DOHH2 (cell line): ENCODE measurements at regions not wholly inside any gene's neighbourhood (a gene's known extent, or its start where the extent isn't known, plus 50 kb on each side); places are given as distances from the start of the nearest gene placed in this dataset.

ENCODE experiments used
- H3F3A ChIP-seq: fragments of 200-600 bp; sonication (generic), shearing (Covaris generic); 2 replicates; pipeline ENCODE4 v1.6.0; 2016; ENCODE audit warnings: antibody characterized with exemption, mild to moderate bottlenecking; ENCODE audit not compliant: control insufficient read depth, insufficient read depth
- H3K27ac ChIP-seq: fragments of 200-600 bp; sonication (generic); 2 replicates; pipeline ENCODE4 v1.5.1; 2014; ENCODE audit warnings: low read depth, mild to moderate bottlenecking, low read length, moderate library complexity
- H3K27me3 ChIP-seq: fragments of 200-600 bp; sonication (generic); 2 replicates; pipeline ENCODE4 v1.6.1; 2014; ENCODE audit warnings: mild to moderate bottlenecking, low read length, mixed read lengths; ENCODE audit not compliant: control insufficient read depth
- H3K36me3 ChIP-seq: fragments of 200-600 bp; sonication (generic); 2 replicates; pipeline ENCODE4 v1.6.1; 2014; ENCODE audit warnings: mild to moderate bottlenecking, low read length, moderate library complexity, mixed read lengths; ENCODE audit not compliant: control insufficient read depth
- H3K4me1 ChIP-seq: fragments of 200-600 bp; sonication (generic); 2 replicates; pipeline ENCODE4 v1.6.1; 2014; ENCODE audit warnings: mild to moderate bottlenecking, low read length, mixed read lengths; ENCODE audit not compliant: control insufficient read depth
- H3K4me2 ChIP-seq: fragments of 200-600 bp; sonication (generic); 2 replicates; pipeline ENCODE4 v1.6.0; 2014; ENCODE audit warnings: mild to moderate bottlenecking, low read length, moderate library complexity
- H3K4me3 ChIP-seq: fragments of 200-600 bp; sonication (generic); 2 replicates; pipeline ENCODE4 v1.5.1; 2014; ENCODE audit warnings: mild to moderate bottlenecking, low read length, mixed read lengths
- H3K79me2 ChIP-seq: fragments of 200-600 bp; sonication (generic); 2 replicates; pipeline ENCODE4 v1.6.1; 2014; ENCODE audit warnings: mild to moderate bottlenecking, low read length, mixed read lengths; ENCODE audit not compliant: control insufficient read depth
- H3K9me2 ChIP-seq: fragments of 200-600 bp; sonication (generic); replicated peaks from 2 replicates; pipeline ENCODE4 v1.6.1; 2014; ENCODE audit warnings: mild to moderate bottlenecking, low read length, mixed read lengths; ENCODE audit not compliant: control insufficient read depth
- H3K9me3 ChIP-seq: fragments of 200-600 bp; sonication (generic); 2 replicates; pipeline ENCODE4 v1.6.1; 2014; ENCODE audit warnings: antibody characterized with exemption, low read length, mixed read lengths; ENCODE audit not compliant: control insufficient read depth, insufficient read depth
- H4K20me1 ChIP-seq: fragments of 200-600 bp; sonication (generic); 2 replicates; pipeline ENCODE4 v1.6.0; 2014; ENCODE audit warnings: low read depth, mild to moderate bottlenecking, antibody characterized with exemption, low read length, moderate library complexity; ENCODE audit not compliant: control insufficient read depth, insufficient read depth
- EZH2phosphoT487 ChIP-seq: fragments of 200-600 bp; sonication (generic); IDR thresholded peaks from 2 replicates; pipeline ENCODE4 v1.6.1; 2017; ENCODE audit warnings: borderline replicate concordance, mild to moderate bottlenecking, antibody characterized with exemption, low read length, moderate library complexity, mixed read lengths
- TF ChIP-seq, protein P1 (sequence below): fragments of 200-600 bp; sonication (generic); IDR thresholded peaks from one replicate; pipeline ENCODE4 v1.5.1; 2014; ENCODE audit warnings: antibody characterized with exemption, mild to moderate bottlenecking, low read depth, low read length; ENCODE audit not compliant: poor library complexity, severe bottlenecking

- TF ChIP-seq, protein P1, sequence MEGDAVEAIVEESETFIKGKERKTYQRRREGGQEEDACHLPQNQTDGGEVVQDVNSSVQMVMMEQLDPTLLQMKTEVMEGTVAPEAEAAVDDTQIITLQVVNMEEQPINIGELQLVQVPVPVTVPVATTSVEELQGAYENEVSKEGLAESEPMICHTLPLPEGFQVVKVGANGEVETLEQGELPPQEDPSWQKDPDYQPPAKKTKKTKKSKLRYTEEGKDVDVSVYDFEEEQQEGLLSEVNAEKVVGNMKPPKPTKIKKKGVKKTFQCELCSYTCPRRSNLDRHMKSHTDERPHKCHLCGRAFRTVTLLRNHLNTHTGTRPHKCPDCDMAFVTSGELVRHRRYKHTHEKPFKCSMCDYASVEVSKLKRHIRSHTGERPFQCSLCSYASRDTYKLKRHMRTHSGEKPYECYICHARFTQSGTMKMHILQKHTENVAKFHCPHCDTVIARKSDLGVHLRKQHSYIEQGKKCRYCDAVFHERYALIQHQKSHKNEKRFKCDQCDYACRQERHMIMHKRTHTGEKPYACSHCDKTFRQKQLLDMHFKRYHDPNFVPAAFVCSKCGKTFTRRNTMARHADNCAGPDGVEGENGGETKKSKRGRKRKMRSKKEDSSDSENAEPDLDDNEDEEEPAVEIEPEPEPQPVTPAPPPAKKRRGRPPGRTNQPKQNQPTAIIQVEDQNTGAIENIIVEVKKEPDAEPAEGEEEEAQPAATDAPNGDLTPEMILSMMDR: no peak
- no peak for TF ChIP-seq EZH2phosphoT487
- Histone ChIP-seq H3K4me3 (no peak overlapping the region), H3K9me2 (no peaks in the 10 kb centered on the region), H4K20me1 (no peaks in the 10 kb centered on the region), H3K79me2 (no peaks in the 10 kb centered on the region), H3K9me3 (no peaks in the 10 kb centered on the region), H3K27me3 (peaks cover 3% of the 10 kb centered on the region; the same call in 1 of the 2 replicates), H3K36me3 (no peaks in the 10 kb centered on the region), H3K27ac (no peak overlapping the region), H3K4me2 (no peak overlapping the region), H3K4me1 (no peaks in the 10 kb centered on the region), H3F3A (no peaks in the 10 kb centered on the region)
Measured at GRCh38 chr18:22108674-22109073, 60.7 kb upstream of the GATA6 start.

GRCh38 chr18:22109535-22109934 lies 59.9 kb upstream of the GATA6 start:
- Histone ChIP-seq H3K9me2 (no peaks in the 10 kb centered on the region), H3K4me3 (no peak overlapping the region), H3K4me1 (no peaks in the 10 kb centered on the region), H3K4me2 (no peak overlapping the region), H3K27me3 (peaks cover 3% of the 10 kb centered on the region; the same call in 1 of the 2 replicates), H3K36me3 (no peaks in the 10 kb centered on the region), H3K27ac (no peak overlapping the region), H3F3A (no peaks in the 10 kb centered on the region), H4K20me1 (no peaks in the 10 kb centered on the region), H3K79me2 (no peaks in the 10 kb centered on the region), H3K9me3 (no peaks in the 10 kb centered on the region)
- TF ChIP-seq, protein P1: no peak
- no peak for TF ChIP-seq EZH2phosphoT487

DNA sequence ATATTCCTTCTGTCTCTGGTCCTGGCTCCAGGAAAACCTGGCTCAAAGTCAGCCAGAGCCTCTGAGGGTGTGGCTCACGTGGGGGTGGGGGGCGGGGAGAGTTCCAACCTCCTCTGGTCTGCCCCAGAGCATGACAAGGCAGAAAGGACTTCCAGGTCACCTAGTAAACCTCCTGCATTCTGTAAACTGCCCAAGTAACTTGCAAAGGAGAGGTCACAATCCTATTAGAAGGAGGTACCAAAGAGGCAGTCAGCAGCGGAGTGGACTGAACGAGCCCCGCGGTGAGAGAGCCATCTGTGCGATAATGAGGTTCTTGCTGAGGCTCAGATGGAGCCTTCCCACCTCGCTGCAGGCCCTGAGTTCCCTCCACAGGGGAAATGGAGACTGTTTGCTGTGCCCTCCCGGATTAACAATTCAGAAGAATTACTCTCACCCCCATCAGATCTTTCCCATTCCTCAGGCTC lies 58.9 kb upstream of the GATA6 start:
- H3K4me2 ChIP-seq: no peak overlapping the region
- no peak overlapping the region for H3K27ac ChIP-seq
- no peaks in the 10 kb centered on the region for H3F3A ChIP-seq
- H3K4me3 ChIP-seq: no peak overlapping the region
- H3K36me3 ChIP-seq: no peaks in the 10 kb centered on the region
- no peaks in the 10 kb centered on the region for H4K20me1 ChIP-seq
- peaks cover 6% of the 10 kb centered on the region; the same call in 1 of the 2 replicates for H3K27me3 ChIP-seq
- H3K4me1 ChIP-seq: no peaks in the 10 kb centered on the region
- no peaks in the 10 kb centered on the region for H3K9me3 ChIP-seq
- TF ChIP-seq, protein P1: no peak
- TF ChIP-seq EZH2phosphoT487: no peak
- no peaks in the 10 kb centered on the region for H3K79me2 ChIP-seq
- no peaks in the 10 kb centered on the region for H3K9me2 ChIP-seq
